Transverse colon (tissue), 4 donors: ENCODE measurements at regions not wholly inside any gene's neighbourhood (a gene's known extent, or its start where the extent isn't known, plus 50 kb on each side); places are given as distances from the start of the nearest gene placed in this dataset.

Source experiments
- POLR2AphosphoS5 ChIP-seq, 3 donors: sonication (generic); formaldehyde crosslinking; IDR thresholded peaks; one replicate each; pipeline ENCODE4 v1.6.1; 2016; ENCODE audit warnings: antibody characterized with exemption in 3 of 3
- TF ChIP-seq, protein P1 (sequence below), 5 experiments: fragments of 200-600 bp in 3 of 5; fragments of 450-650 bp in 2 of 5; sonication (generic) in 3 of 5; IDR thresholded peaks; 1 replicate in 2 of 5; 2 replicates in 3 of 5; pipeline ENCODE4 v1.5.1; 2016 to 2017; ENCODE audit warnings: antibody characterized with exemption in 5 of 5, inconsistent platforms in 3 of 5, mild to moderate bottlenecking in 2 of 5, moderate library complexity in 1 of 5

DNA sequence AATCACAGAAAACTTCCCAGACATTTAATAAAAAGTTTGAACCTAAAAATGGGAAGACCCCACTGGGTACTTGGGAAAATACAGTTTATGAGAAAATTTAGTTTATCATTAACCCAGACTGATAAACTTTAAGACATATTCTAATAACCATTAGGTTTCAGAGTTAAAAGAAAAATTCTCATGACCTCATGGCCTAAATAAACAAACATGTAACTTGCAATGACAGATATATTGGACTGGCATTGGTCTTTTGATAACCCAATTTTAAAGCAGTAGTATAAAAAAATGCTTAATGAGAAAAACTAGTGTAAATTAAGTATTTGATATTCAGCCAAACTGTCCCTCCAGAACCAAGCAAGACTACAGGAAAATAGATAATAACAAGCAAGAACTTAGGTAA, 67.0 kb upstream of the ZNF804B start:
- no peak for TF ChIP-seq POLR2AphosphoS5 (IDR thresholded peaks at IDR 0.05)
- TF ChIP-seq, protein P1, sequence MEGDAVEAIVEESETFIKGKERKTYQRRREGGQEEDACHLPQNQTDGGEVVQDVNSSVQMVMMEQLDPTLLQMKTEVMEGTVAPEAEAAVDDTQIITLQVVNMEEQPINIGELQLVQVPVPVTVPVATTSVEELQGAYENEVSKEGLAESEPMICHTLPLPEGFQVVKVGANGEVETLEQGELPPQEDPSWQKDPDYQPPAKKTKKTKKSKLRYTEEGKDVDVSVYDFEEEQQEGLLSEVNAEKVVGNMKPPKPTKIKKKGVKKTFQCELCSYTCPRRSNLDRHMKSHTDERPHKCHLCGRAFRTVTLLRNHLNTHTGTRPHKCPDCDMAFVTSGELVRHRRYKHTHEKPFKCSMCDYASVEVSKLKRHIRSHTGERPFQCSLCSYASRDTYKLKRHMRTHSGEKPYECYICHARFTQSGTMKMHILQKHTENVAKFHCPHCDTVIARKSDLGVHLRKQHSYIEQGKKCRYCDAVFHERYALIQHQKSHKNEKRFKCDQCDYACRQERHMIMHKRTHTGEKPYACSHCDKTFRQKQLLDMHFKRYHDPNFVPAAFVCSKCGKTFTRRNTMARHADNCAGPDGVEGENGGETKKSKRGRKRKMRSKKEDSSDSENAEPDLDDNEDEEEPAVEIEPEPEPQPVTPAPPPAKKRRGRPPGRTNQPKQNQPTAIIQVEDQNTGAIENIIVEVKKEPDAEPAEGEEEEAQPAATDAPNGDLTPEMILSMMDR (IDR thresholded peaks at IDR 0.05): no peak
